ENCODE measurements at regions not wholly inside any gene's neighbourhood (a gene's known extent, or its start where the extent isn't known, plus 50 kb on each side); places are given as distances from the start of the nearest gene placed in this dataset.
"Not testable (repeated sequence)": the region's sequence is repeated elsewhere in the genome, so short reads cannot be mapped to it uniquely, and the experiment has no call there.

DNA sequence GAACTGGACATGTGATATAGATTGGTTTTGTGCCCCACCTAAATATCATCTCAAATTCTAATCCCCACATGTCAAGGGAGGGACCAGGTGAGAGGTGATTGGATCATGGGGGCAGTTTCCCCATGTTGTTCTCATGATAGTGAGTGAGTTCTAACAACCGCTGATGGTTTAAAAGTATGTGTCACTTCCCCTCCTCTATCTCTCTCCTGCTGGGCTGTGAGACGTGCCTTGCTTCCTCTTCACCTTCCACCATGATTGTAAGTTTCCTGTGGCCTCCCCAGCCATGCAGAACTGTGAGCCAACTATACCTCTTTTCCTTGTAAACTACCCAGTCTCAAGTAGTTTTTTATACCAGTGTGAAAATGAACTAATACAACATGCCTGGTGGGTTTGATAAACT is 1122.5 kb downstream of the TMEM121 start:
- not testable (repeated sequence) for TF ChIP-seq CTCF, POLR2A (IDR thresholded peaks at IDR 0.05)
